ENCODE measurements at regions not wholly inside any gene's neighbourhood (a gene's known extent, or its start where the extent isn't known, plus 50 kb on each side); places are given as distances from the start of the nearest gene placed in this dataset.

- no peak overlapping the region for H3K4me3 ChIP-seq (ENCODE audit: low read depth in 1 of 2, low read length in 2 of 2)
- TF ChIP-seq CTCF (IDR thresholded peaks at IDR 0.05; ENCODE audit: borderline replicate concordance, extremely low read depth, low read length, poor library complexity, severe bottlenecking) (no peak), EZH2 (IDR thresholded peaks at IDR 0.05; ENCODE audit: borderline replicate concordance, low read depth, low read length, severe bottlenecking) (no peak)
- H2AFZ ChIP-seq (ENCODE audit: low read depth, low read length): no peak overlapping the region
- H3K36me3 ChIP-seq (ENCODE audit: insufficient read depth, low read length): no peaks in the 10 kb centered on the region
- H4K20me1 ChIP-seq (ENCODE audit: insufficient read depth, low read length): no peaks in the 10 kb centered on the region
- H3K9me3 ChIP-seq (ENCODE audit: insufficient read depth, low read length, severe bottlenecking): no peaks in the 10 kb centered on the region
- H3K27me3 ChIP-seq (ENCODE audit: insufficient read depth, low read length, poor library complexity): no peaks in the 10 kb centered on the region
- no peak overlapping the region for H3K9ac ChIP-seq (ENCODE audit: low read depth, low read length)
- DNase-seq: no peak
- no peak overlapping the region for H3K4me2 ChIP-seq (ENCODE audit: insufficient read depth, low read length)
- no peaks in the 10 kb centered on the region for H3K79me2 ChIP-seq (ENCODE audit: insufficient read depth, low read length)
- ATAC-seq (ENCODE audit: insufficient read depth, low read depth): no peak
- H3K27ac ChIP-seq (ENCODE audit: low read length): no peak overlapping the region
- H3K4me1 ChIP-seq (ENCODE audit: insufficient read depth, low read length): no peaks in the 10 kb centered on the region
Observed at GRCh38 chr13:103306163-103306562, 239.9 kb upstream of the SLC10A2 start.

GRCh38 chr13:103303078-103303651, 236.9 kb upstream of the SLC10A2 start:
- Histone ChIP-seq H3K27ac (ENCODE audit: low read length) (no peak overlapping the region), H3K4me3 (ENCODE audit: low read depth in 1 of 2, low read length in 2 of 2) (no peak overlapping the region), H3K36me3 (ENCODE audit: insufficient read depth, low read length) (no peaks in the 10 kb centered on the region), H3K4me2 (ENCODE audit: insufficient read depth, low read length) (no peak overlapping the region), H3K27me3 (ENCODE audit: insufficient read depth, low read length, poor library complexity) (no peaks in the 10 kb centered on the region), H3K9me3 (ENCODE audit: insufficient read depth, low read length, severe bottlenecking) (no peaks in the 10 kb centered on the region), H3K9ac (ENCODE audit: low read depth, low read length) (no peak overlapping the region), H3K79me2 (ENCODE audit: insufficient read depth, low read length) (no peaks in the 10 kb centered on the region), H4K20me1 (ENCODE audit: insufficient read depth, low read length) (no peaks in the 10 kb centered on the region), H3K4me1 (ENCODE audit: insufficient read depth, low read length) (no peaks in the 10 kb centered on the region), H2AFZ (ENCODE audit: low read depth, low read length) (no peak overlapping the region)
- DNase-seq (no peak), ATAC-seq (ENCODE audit: insufficient read depth, low read depth) (no peak)
- no peak for TF ChIP-seq EZH2 (IDR thresholded peaks at IDR 0.05; ENCODE audit: borderline replicate concordance, low read depth, low read length, severe bottlenecking)
- no peak for TF ChIP-seq CTCF (IDR thresholded peaks at IDR 0.05; ENCODE audit: borderline replicate concordance, extremely low read depth, low read length, poor library complexity, severe bottlenecking)

DNA sequence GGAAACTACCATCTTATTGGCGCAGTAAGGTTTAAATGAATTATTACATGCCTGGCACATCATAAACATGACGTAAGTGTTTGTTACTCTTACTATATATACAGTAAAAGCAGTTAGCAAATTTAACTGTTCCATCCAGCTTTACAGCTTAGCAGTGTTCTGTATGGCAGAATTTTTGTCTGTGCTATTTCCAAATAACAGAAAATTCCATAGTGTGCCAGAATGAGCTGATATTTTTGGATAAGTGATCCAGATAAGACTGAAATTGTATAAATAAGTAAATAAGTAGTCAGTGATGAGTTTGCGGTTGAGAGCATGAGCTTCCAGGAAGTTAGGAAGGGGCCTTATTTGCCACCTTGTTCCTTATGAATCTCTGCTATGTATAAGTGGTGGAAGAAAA, 236.5 kb upstream of the SLC10A2 start:
- Histone ChIP-seq H3K79me2 (ENCODE audit: insufficient read depth, low read length) (no peaks in the 10 kb centered on the region), H3K9ac (ENCODE audit: low read depth, low read length) (no peak overlapping the region), H3K4me3 (ENCODE audit: low read depth in 1 of 2, low read length in 2 of 2) (no peak overlapping the region), H3K4me1 (ENCODE audit: insufficient read depth, low read length) (no peaks in the 10 kb centered on the region), H4K20me1 (ENCODE audit: insufficient read depth, low read length) (no peaks in the 10 kb centered on the region), H3K27me3 (ENCODE audit: insufficient read depth, low read length, poor library complexity) (no peaks in the 10 kb centered on the region), H2AFZ (ENCODE audit: low read depth, low read length) (no peak overlapping the region), H3K9me3 (ENCODE audit: insufficient read depth, low read length, severe bottlenecking) (no peaks in the 10 kb centered on the region), H3K4me2 (ENCODE audit: insufficient read depth, low read length) (no peak overlapping the region), H3K27ac (ENCODE audit: low read length) (no peak overlapping the region), H3K36me3 (ENCODE audit: insufficient read depth, low read length) (no peaks in the 10 kb centered on the region)
- TF ChIP-seq EZH2 (IDR thresholded peaks at IDR 0.05; ENCODE audit: borderline replicate concordance, low read depth, low read length, severe bottlenecking) (no peak), CTCF (IDR thresholded peaks at IDR 0.05; ENCODE audit: borderline replicate concordance, extremely low read depth, low read length, poor library complexity, severe bottlenecking) (no peak)
- no peak for DNase-seq
- no peak for ATAC-seq (ENCODE audit: insufficient read depth, low read depth)

DNA sequence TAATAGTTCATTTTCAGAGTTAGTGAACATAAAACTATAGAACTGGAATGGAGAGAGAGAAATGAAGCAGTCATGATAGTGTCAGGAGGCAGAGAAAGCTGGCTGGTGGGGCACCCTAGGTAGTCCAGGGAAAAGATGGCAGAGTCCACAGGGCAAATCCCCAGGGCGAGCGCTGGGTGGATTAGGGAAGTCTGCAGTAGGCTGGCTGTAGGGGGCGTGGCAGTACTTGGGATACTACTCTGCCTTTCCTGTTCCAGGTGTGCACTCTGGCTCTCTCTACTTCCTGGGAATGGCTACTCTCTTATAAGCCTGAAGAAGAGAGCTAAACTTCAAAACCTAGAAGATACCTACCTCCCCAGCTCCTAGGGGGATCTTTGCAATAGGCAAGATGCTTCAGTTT, 232.9 kb upstream of the SLC10A2 start:
- no peaks in the 10 kb centered on the region for H3K27me3 ChIP-seq (ENCODE audit: insufficient read depth, low read length, poor library complexity)
- H2AFZ ChIP-seq (ENCODE audit: low read depth, low read length): no peak overlapping the region
- TF ChIP-seq EZH2 (IDR thresholded peaks at IDR 0.05; ENCODE audit: borderline replicate concordance, low read depth, low read length, severe bottlenecking): no peak
- no peak for TF ChIP-seq CTCF (IDR thresholded peaks at IDR 0.05; ENCODE audit: borderline replicate concordance, extremely low read depth, low read length, poor library complexity, severe bottlenecking)
- DNase-seq: no peak
- H3K4me2 ChIP-seq (ENCODE audit: insufficient read depth, low read length): no peak overlapping the region
- no peaks in the 10 kb centered on the region for H4K20me1 ChIP-seq (ENCODE audit: insufficient read depth, low read length)
- no peak overlapping the region for H3K4me3 ChIP-seq (ENCODE audit: low read depth in 1 of 2, low read length in 2 of 2)
- H3K36me3 ChIP-seq (ENCODE audit: insufficient read depth, low read length): no peaks in the 10 kb centered on the region
- H3K9ac ChIP-seq (ENCODE audit: low read depth, low read length): no peak overlapping the region
- ATAC-seq (ENCODE audit: insufficient read depth, low read depth): no peak; the same call in 2 of the 3 replicates
- H3K79me2 ChIP-seq (ENCODE audit: insufficient read depth, low read length): no peaks in the 10 kb centered on the region
- peaks cover 4% of the 10 kb centered on the region for H3K9me3 ChIP-seq (ENCODE audit: insufficient read depth, low read length, severe bottlenecking)
- no peaks in the 10 kb centered on the region for H3K4me1 ChIP-seq (ENCODE audit: insufficient read depth, low read length)
- H3K27ac ChIP-seq (ENCODE audit: low read length): no peak overlapping the region
